NCI-H1105 treated with DMSO at 0.1 percent for 48 hours (cell line): ENCODE measurements at regions not wholly inside any gene's neighbourhood (a gene's known extent, or its start where the extent isn't known, plus 50 kb on each side); places are given as distances from the start of the nearest gene placed in this dataset.
"Not testable (repeated sequence)": the region's sequence is repeated elsewhere in the genome, so short reads cannot be mapped to it uniquely, and the experiment has no call there.

Source experiments
- DNase-seq: peaks from one replicate; lab custom pipeline; 2025; lab: John Stamatoyannopoulos, UW

- no peak for DNase-seq
Measured at GRCh38 chr3:28150465-28151206, 90.8 kb upstream of the CMC1 start.

DNA sequence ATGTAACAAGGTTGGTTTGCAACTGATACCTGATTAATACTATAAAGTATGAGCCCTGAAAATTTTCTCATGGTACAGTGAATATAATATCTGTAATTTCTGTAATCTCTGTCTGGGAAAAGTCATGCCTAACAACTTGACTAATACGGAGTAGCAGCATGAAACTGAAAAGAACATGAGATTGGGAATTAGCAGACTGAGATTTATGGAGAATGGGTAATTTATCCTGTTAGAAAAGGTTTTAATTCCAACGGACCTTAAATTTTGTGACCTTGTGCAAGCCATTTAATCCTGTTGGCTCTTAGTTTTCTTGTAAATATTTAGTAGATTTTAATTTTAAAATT is 90.2 kb upstream of the CMC1 start:
- DNase-seq: no peak

DNA sequence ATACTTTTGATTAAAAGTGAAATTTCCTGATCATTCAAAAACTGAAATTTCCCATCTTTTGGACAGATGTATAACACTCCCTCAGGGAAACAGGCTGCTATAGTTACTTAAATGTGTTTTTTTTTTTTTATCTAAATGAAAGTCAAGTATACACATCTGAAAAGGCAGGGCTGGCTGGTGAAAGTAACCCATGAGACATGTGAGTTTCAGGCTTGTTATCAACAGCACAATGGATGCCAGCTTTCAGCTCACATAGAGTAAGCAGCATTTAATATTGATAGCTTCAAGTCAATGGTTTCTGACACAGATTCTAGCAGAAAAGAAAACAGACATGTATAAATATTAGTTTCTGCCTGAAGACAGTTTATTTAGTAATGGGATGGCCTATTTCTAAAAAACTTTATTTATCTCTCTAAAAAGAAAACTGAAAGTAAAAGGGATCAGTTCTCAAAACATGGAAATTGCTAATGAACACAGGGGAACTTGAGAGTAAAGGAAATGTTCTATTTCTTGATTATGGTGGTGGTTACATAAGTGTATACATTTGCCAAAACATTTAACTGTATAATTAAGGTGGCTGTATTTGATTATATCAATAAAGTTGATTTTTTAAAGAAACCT is 89.7 kb upstream of the CMC1 start:
- DNase-seq: no peak

DNA sequence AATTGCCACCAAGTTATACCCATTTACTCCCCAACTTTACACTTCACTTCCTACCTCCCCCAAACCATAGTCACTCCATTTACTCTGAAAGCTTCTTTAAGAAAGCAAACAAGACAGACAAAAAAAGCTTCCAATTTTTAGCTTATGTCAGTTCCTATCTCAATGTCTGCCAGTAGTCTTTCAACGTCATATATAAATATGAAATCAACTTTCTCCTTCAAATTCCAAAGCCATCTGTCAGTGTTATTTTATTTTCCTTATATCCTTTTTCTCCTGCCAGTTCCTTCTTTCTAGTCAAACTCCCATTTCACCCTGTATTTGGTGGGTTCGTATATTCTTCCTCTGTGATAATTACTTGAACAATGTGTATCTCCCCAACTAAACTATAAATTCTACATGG is 85.8 kb upstream of the CMC1 start:
- no peak for DNase-seq

- not testable (repeated sequence) for DNase-seq
Measured at GRCh38 chr3:28156599-28156998, 84.8 kb upstream of the CMC1 start.

DNA sequence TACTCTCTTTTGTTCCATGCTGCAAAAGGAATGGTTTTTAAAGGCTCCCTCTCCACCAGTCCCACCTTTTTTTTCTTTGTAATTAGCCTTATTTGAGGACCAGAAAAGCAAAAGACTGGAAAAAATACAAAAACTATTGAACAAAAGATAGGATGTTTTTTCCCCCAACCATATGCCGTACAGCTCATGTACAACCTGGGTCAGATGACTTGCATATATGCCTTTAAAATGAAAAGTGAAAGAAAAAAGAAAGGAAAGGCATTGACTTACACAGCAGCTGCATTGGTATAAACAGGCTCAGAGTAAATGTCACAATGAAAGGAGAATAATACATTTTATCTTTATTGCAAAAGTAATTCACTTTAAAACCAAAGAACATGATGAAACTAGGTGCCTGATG is 69.5 kb upstream of the CMC1 start:
- DNase-seq: no peak

- DNase-seq: no peak
Measured at GRCh38 chr3:28172748-28173147, 68.7 kb upstream of the CMC1 start.

GRCh38 chr3:28173836-28174235 is 67.6 kb upstream of the CMC1 start:
- no peak for DNase-seq

DNA sequence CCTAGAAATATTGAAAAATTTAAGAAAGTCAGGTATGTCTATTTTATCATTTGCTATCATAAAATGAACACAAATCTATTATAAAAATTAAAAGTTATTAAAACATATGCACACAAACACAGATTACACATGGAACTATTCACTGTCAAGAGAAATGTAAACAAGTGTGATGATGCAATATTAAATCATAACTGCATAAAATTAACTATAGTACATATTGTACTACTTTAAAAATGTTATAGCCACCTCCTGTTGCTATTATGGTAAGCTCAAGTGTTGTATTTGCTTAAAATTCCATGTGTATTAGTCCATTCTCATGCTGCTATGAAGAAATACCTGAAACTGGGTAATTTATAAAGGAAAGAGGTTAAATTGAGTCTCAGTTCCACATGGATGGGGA is 54.7 kb upstream of the CMC1 start:
- no peak for DNase-seq

DNA sequence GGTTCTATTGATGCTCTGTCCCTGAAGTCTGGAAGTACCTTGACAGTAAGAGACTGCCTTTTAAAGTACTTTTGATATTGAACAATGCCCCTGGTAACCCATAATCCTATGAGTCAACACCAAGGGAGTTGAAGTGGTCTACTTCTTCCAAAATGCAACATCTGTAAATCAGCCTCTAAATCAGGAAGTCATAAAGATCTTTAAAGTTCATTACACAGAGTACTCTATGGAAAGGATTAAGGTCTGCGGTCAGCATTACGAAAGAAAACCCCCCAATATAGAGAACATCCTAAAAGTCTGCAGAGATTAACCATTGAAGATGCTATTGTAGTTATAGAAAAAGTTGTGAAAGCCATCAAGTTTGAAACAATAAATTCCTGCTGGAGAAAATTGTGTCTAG is 52.7 kb upstream of the CMC1 start:
- no peak for DNase-seq

DNA sequence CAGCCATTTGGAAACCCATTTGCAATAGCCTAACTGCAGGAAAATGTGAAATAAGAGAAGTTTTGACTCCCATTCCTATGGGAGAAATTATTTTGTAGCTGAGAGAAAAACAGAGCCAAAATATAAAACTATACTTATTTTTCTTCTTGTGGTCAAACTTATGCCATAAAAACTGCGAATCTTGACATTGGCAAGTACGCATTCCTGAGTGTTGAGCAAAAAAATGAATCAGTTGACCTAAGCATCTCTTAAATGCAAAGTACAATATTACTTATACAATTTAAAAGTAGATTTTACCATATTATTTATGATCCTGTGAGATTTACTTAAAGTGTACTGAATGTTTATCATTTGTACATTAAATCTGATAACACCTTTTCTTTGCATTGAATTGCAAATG is 50.1 kb upstream of the CMC1 start:
- no peak for DNase-seq
